ENCODE measurements at regions not wholly inside any gene's neighbourhood (a gene's known extent, or its start where the extent isn't known, plus 50 kb on each side); places are given as distances from the start of the nearest gene placed in this dataset.

GRCh38 chr3:9310043-9310442 is 52.8 kb upstream of the THUMPD3 start:
- no peaks in the 10 kb centered on the region for H3K27me3 ChIP-seq (ENCODE audit: insufficient read depth in 3 of 3, low read length in 2 of 3)
- intact Hi-C loops (cut with DNase I): no loop called here
- ATAC-seq: no peak
- no peaks in the 10 kb centered on the region for H3K36me3 ChIP-seq (ENCODE audit: insufficient read depth in 1 of 2, low read depth in 1 of 2)
- 95 to 97% (median 95%) methylated on average over 3 of the region's 3 CpGs for WGBS, 3 donors
- TF ChIP-seq CTCF (IDR thresholded peaks at IDR 0.05): no peak
- no peaks in the 10 kb centered on the region for H3K9me3 ChIP-seq
- DNase-seq: no peak
- no peaks in the 10 kb centered on the region for H3K4me1 ChIP-seq
- H3K4me3 ChIP-seq: no peak overlapping the region
- H3K27ac ChIP-seq: no peak overlapping the region

GRCh38 chr3:9311228-9311627 is 51.6 kb upstream of the THUMPD3 start:
- Histone ChIP-seq H3K36me3 (ENCODE audit: insufficient read depth in 1 of 2, low read depth in 1 of 2) (no peaks in the 10 kb centered on the region), H3K4me1 (no peaks in the 10 kb centered on the region), H3K4me3 (no peak overlapping the region), H3K27ac (no peak overlapping the region), H3K9me3 (no peaks in the 10 kb centered on the region), H3K27me3 (ENCODE audit: insufficient read depth in 3 of 3, low read length in 2 of 3) (no peaks in the 10 kb centered on the region)
- intact Hi-C loops (cut with DNase I): no loop called here
- TF ChIP-seq CTCF (IDR thresholded peaks at IDR 0.05): no peak
- no peak for DNase-seq
- ATAC-seq: no peak
- WGBS, 3 donors: 81 to 86% (median 83%) methylated on average over 6 of the region's 6 CpGs
